ENCODE measurements at regions not wholly inside any gene's neighbourhood (a gene's known extent, or its start where the extent isn't known, plus 50 kb on each side); places are given as distances from the start of the nearest gene placed in this dataset.
"Not testable (repeated sequence)": the region's sequence is repeated elsewhere in the genome, so short reads cannot be mapped to it uniquely, and the experiment has no call there.

DNA sequence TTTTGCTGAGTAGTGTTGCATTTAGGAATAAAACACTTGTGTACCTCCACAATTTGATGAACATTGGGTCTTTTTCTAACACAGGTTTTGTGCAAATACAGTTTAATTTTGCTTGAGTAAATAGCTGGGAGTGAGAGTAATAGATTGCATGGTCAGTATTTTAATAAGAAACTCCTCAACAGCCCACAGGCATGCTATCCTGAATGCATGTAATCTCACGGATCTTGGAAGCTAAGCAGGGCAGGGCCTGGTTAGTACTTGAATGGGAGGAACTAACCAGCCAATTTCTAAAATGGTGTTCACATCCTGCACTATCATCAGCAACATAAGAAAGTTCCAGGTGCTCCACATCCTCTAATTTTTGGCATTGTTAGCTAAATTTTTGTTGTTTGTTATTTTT lies 685.4 kb upstream of the MBL2 start:
- TF ChIP-seq, protein P1, sequence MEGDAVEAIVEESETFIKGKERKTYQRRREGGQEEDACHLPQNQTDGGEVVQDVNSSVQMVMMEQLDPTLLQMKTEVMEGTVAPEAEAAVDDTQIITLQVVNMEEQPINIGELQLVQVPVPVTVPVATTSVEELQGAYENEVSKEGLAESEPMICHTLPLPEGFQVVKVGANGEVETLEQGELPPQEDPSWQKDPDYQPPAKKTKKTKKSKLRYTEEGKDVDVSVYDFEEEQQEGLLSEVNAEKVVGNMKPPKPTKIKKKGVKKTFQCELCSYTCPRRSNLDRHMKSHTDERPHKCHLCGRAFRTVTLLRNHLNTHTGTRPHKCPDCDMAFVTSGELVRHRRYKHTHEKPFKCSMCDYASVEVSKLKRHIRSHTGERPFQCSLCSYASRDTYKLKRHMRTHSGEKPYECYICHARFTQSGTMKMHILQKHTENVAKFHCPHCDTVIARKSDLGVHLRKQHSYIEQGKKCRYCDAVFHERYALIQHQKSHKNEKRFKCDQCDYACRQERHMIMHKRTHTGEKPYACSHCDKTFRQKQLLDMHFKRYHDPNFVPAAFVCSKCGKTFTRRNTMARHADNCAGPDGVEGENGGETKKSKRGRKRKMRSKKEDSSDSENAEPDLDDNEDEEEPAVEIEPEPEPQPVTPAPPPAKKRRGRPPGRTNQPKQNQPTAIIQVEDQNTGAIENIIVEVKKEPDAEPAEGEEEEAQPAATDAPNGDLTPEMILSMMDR (IDR thresholded peaks at IDR 0.05 in 8 of 11, conservative IDR thresholded peaks at IDR 0.05 in 3 of 11): no peak
- no peak for TF ChIP-seq POLR2A (IDR thresholded peaks at IDR 0.05)
- no peak for TF ChIP-seq POLR2AphosphoS5 (IDR thresholded peaks at IDR 0.05)
- H3K36me3 ChIP-seq: no peaks in the 10 kb centered on the region
- peaks cover 0 to 9% (median 0%) of the 10 kb centered on the region in 8 donors for H3K9me3 ChIP-seq
- DNase-seq: no peak
- H3K27ac ChIP-seq: no peak overlapping the region
- no peak overlapping the region for H3K4me3 ChIP-seq
- intact Hi-C loops (cut with DNase I; ENCODE audit: low total_unique reads): no loop called here
- no peaks in the 10 kb centered on the region for H3K27me3 ChIP-seq (replicated peaks in 1 of 7)
- 57 to 84% (median 79%) methylated on average over 1 of the region's 1 CpG for WGBS, 5 donors
- no peaks in the 10 kb centered on the region for H3K4me1 ChIP-seq

DNA sequence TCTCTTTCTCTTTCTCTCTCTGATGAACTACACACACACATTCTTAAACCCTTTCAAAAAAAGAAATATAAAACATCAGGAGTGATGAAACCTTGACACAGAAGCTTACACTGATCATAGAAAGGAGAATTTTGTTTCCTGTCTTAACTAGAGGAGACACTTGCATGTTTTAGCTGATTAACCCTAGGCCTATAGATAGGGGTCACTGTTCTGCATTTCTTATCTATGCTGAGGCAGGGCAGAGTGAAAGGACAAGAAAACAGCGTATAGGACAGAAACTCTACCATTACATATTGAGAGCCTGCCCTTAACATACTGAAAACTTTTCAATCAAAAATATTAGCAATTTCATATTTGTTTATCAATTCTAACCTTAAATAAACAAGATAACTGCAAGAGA lies 680.6 kb upstream of the MBL2 start:
- Histone ChIP-seq H3K36me3 (no peaks in the 10 kb centered on the region), H3K27ac (no peak overlapping the region), H3K27me3 (replicated peaks in 1 of 7) (no peaks in the 10 kb centered on the region), H3K4me3 (no peak overlapping the region), H3K4me1 (no peaks in the 10 kb centered on the region), H3K9me3 (peaks cover 0 to 11% (median 0%) of the 10 kb centered on the region in 8 donors)
- WGBS, 5 donors: 66 to 84% (median 72%) methylated on average over 1 of the region's 1 CpG
- intact Hi-C loops (cut with DNase I; ENCODE audit: low total_unique reads): no loop called here
- no peak for DNase-seq
- TF ChIP-seq POLR2A (IDR thresholded peaks at IDR 0.05) (no peak), POLR2AphosphoS5 (IDR thresholded peaks at IDR 0.05) (no peak)
- TF ChIP-seq, protein P1 (IDR thresholded peaks at IDR 0.05 in 8 of 11, conservative IDR thresholded peaks at IDR 0.05 in 3 of 11): no peak

DNA sequence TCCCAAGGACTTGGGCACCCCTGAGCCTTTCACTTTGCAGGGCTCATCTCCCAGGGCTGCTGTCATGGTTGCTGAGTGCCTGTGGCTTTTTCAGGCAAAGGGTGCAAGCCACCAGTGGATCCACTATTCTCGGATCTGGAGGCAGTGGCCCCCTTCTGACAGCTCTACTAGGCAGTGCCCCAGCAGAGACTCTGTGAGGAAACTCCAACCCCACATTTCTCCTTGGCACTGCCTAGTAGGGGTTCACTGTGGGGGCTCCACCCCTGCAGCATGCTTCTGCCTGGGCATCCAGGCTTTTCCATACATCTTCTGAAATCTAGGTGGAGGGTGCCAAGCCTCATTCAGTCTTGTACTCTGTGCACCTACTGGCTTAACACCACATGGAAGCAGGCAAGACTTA lies 675.0 kb upstream of the MBL2 start:
- TF ChIP-seq, protein P1 (IDR thresholded peaks at IDR 0.05 in 8 of 11, conservative IDR thresholded peaks at IDR 0.05 in 3 of 11): no peak
- TF ChIP-seq POLR2A (IDR thresholded peaks at IDR 0.05) (no peak), POLR2AphosphoS5 (IDR thresholded peaks at IDR 0.05) (no peak)
- WGBS, 5 donors: 79 to 100% (median 86%) methylated on average over 1 of the region's 1 CpG
- intact Hi-C loops (cut with DNase I; ENCODE audit: low total_unique reads): no loop called here
- no peaks in the 10 kb centered on the region for H3K36me3 ChIP-seq
- peaks cover 0 to 32% (median 12%) of the 10 kb centered on the region in 8 donors for H3K9me3 ChIP-seq
- no peak overlapping the region for H3K27ac ChIP-seq
- no peaks in the 10 kb centered on the region for H3K4me1 ChIP-seq
- no peaks in the 10 kb centered on the region for H3K27me3 ChIP-seq (replicated peaks in 1 of 7)
- H3K4me3 ChIP-seq: no peak overlapping the region
- no peak for DNase-seq

DNA sequence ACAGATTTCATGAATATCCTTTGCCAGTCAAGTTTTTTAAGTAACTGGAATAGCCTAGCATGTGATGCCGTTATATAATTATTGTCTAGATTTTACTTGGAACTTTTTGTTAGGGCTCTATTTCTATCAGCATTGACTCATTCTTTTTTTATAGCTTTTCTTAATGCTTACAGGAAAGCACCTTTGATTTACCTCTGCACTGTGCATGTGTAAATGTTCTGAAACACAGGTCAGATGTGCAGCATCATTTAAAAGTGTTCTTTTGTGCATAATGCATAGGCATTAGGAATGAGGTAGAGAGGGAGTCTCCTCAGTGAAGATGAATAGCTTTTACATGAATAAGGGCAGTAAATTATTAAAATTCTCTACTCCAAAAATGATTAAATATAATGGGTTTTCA lies 669.3 kb upstream of the MBL2 start:
- Histone ChIP-seq H3K4me1 (no peaks in the 10 kb centered on the region), H3K4me3 (no peak overlapping the region), H3K27me3 (replicated peaks in 1 of 7) (no peaks in the 10 kb centered on the region), H3K36me3 (no peaks in the 10 kb centered on the region), H3K27ac (no peak overlapping the region), H3K9me3 (peaks cover 0 to 7% (median 1%) of the 10 kb centered on the region in 8 donors)
- intact Hi-C loops (cut with DNase I; ENCODE audit: low total_unique reads): no loop called here
- no peak for TF ChIP-seq POLR2AphosphoS5 (IDR thresholded peaks at IDR 0.05)
- 81 to 100% (median 93%) methylated on average over 1 of the region's 1 CpG for whole genome bisulfite sequencing, 5 donors
- no peak for DNase-seq

DNA sequence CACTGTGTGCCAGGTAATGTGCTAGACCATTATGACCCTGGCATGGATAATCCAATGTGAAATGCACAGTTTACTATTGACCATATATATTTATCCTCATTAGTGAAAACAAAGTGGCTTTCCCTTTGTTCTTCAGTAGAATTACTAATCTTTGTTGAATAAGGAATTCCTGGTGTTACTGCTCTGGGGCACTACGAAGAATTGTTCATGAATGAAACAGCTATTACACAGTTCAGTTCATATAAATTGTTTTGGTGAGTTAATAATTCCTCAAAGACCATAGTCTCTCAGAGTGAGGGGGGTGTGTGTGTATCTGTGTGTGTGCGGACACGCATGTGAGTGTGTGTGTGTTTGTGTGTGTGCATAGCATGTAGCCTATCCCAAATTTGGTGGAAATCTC lies 668.0 kb upstream of the MBL2 start:
- intact Hi-C loops (cut with DNase I; ENCODE audit: low total_unique reads): no loop called here
- Histone ChIP-seq H3K4me1 (no peaks in the 10 kb centered on the region), H3K27ac (no peak overlapping the region), H3K36me3 (no peaks in the 10 kb centered on the region), H3K27me3 (replicated peaks in 1 of 7) (no peaks in the 10 kb centered on the region), H3K9me3 (no peaks in the 10 kb centered on the region), H3K4me3 (no peak overlapping the region)
- WGBS, 5 donors: 90 to 96% (median 93%) methylated on average over 3 of the region's 3 CpGs
- DNase-seq: no peak
- no peak for TF ChIP-seq POLR2AphosphoS5 (IDR thresholded peaks at IDR 0.05)
- TF ChIP-seq, protein P1 (IDR thresholded peaks at IDR 0.05 in 8 of 11, conservative IDR thresholded peaks at IDR 0.05 in 3 of 11): no peak
- TF ChIP-seq POLR2A (IDR thresholded peaks at IDR 0.05): no peak

DNA sequence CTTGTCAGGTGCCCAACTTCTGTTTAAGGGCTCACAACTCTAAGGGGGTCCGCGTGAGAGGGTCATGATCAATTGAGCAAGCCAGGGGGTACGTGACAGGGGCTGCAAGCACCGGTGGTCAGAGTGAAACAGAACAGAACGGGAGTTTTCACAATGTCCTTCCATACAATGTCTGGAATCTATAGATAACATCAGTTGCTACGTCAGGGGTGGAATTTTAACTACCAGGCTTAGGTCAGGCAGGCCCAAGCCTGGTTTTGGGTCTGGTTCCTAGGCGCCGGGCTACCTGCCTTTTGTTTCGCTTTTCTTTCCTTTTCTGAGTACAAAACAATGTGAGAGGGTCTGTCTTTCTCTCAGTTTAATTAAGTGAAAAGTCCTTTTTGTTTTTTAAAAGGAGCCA lies 666.5 kb upstream of the MBL2 start:
- H3K27me3 ChIP-seq (replicated peaks in 1 of 7); DNase-seq; H3K36me3 ChIP-seq; H3K4me3 ChIP-seq; intact Hi-C loops (cut with DNase I; ENCODE audit: low total_unique reads); H3K4me1 ChIP-seq; H3K9me3 ChIP-seq; H3K27ac ChIP-seq: not testable (repeated sequence)
- WGBS, 5 donors: 61 to 83% (median 68%) methylated on average over 9 of the region's 9 CpGs
